ENCODE measurements at regions not wholly inside any gene's neighbourhood (a gene's known extent, or its start where the extent isn't known, plus 50 kb on each side); places are given as distances from the start of the nearest gene placed in this dataset.

DNA sequence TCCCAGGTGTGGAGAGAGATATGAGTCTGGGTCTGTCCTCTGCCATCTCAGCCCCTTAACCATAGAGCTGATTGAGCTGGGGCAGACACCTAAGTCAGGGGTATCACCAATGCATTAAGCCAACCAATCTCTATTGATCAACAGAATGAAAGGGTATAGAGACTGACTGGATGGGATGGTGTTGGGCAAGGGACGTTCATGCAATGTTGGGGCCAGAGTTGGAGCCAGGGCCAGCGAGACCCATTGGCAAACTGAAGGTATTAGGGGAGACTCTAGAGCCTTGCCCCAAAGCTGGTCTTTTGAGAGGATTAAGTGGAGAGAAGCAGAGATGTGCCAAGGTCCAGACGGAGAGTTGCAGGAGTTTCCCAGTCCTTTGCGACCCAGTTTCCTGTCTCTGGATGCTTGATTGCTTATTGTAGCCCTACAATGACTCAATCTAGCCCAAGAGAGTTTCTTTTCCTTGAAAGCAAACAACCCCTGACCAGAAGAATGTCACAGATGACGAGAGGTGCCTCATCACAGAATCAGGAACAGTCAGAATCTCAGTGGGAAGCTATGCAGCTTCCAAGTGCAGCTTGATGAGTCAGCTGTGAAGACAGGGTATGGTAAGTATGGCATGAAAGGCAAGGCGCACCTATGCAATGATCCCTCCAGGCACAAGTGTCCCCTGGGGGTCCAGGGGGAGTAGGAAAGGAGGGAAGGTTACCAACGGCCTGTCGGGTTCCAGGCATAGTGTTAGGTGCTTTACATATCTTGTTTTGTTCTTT is 137.2 kb downstream of the UTP18 start:
- no peak for TF ChIP-seq POLR2A (IDR thresholded peaks at IDR 0.05)
- TF ChIP-seq, protein P1, sequence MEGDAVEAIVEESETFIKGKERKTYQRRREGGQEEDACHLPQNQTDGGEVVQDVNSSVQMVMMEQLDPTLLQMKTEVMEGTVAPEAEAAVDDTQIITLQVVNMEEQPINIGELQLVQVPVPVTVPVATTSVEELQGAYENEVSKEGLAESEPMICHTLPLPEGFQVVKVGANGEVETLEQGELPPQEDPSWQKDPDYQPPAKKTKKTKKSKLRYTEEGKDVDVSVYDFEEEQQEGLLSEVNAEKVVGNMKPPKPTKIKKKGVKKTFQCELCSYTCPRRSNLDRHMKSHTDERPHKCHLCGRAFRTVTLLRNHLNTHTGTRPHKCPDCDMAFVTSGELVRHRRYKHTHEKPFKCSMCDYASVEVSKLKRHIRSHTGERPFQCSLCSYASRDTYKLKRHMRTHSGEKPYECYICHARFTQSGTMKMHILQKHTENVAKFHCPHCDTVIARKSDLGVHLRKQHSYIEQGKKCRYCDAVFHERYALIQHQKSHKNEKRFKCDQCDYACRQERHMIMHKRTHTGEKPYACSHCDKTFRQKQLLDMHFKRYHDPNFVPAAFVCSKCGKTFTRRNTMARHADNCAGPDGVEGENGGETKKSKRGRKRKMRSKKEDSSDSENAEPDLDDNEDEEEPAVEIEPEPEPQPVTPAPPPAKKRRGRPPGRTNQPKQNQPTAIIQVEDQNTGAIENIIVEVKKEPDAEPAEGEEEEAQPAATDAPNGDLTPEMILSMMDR (IDR thresholded peaks at IDR 0.05 in 4 of 5, conservative IDR thresholded peaks at IDR 0.05 in 1 of 5) = no peak
